ENCODE measurements at regions not wholly inside any gene's neighbourhood (a gene's known extent, or its start where the extent isn't known, plus 50 kb on each side); places are given as distances from the start of the nearest gene placed in this dataset.

DNA sequence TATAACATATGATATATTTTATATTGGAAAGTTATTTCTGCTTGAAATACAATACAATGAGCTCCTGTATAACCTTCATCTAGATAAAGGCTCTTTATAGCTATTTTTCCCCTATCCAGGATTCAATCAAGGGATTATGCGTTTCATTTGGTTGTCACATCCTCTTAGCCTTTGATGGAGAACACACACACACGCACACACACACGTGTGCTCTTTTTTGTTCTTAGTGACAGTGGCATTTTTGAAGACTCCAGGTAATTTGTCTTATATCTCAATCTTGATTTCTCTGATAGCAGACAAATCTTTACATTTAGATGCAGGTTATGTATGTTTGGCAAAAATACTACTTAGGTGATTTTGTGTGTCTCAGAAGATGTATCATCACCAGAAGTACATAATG, 144.2 kb upstream of the CEP126 start (continued):
- no peak for TF ChIP-seq CTCF (IDR thresholded peaks at IDR 0.05; ENCODE audit: control extremely low read depth in 1 of 3, insufficient read depth in 1 of 3, low read depth in 1 of 3, low read length in 3 of 3)
- no peak for TF ChIP-seq CHD7 (IDR thresholded peaks at IDR 0.05; ENCODE audit: insufficient replicate concordance, low read length)
- TF ChIP-seq CHD2 (IDR thresholded peaks at IDR 0.05; ENCODE audit: low read length), result no peak
- TF ChIP-seq TAF7 (optimal IDR thresholded peaks at IDR 0.05; ENCODE audit: borderline replicate concordance, low read depth, low read length), result no peak
- no peak for TF ChIP-seq YY1 (IDR thresholded peaks at IDR 0.05; ENCODE audit: low read depth, low read length)
